Esophagus squamous epithelium (tissue), 5 donors: ENCODE measurements at regions not wholly inside any gene's neighbourhood (a gene's known extent, or its start where the extent isn't known, plus 50 kb on each side); places are given as distances from the start of the nearest gene placed in this dataset.

Source experiments
- DNase-seq: peaks from one replicate; lab custom pipeline; 2025; lab: John Stamatoyannopoulos, UW
- H3K27ac ChIP-seq, 4 donors: fragments of 200-600 bp; sonication (generic); one replicate each; pipeline ENCODE4 v1.5.1; 2016 to 2019; ENCODE audit warnings: mild to moderate bottlenecking in 1 of 4
- H3K27me3 ChIP-seq, 4 donors: fragments of 200-600 bp; sonication (generic); 1 replicate in 3 of 4; 2 replicates in 1 of 4; pipeline versions ENCODE4 v1.5.1 to v1.6.0; 2017 to 2021; ENCODE audit warnings: antibody characterized with exemption in 1 of 4
- H3K36me3 ChIP-seq, 3 donors: fragments of 200-600 bp; sonication (generic); one replicate each; pipeline ENCODE4 v1.5.1; 2016 to 2019
- H3K4me1 ChIP-seq, 3 donors: fragments of 200-600 bp; sonication (generic); one replicate each; pipeline ENCODE4 v1.5.1; 2017 to 2019
- H3K4me3 ChIP-seq, 4 donors: fragments of 200-600 bp; sonication (generic); 1 replicate in 3 of 4; 2 replicates in 1 of 4; pipeline ENCODE4 v1.5.1; 2016 to 2019; ENCODE audit warnings: mild to moderate bottlenecking in 2 of 4, moderate library complexity in 1 of 4
- H3K9me3 ChIP-seq, 3 donors: fragments of 200-600 bp; sonication (generic); one replicate each; pipeline ENCODE4 v1.5.1; 2016 to 2019
- CTCF ChIP-seq, 6 experiments: fragments of 450-650 bp in 4 of 6; fragments of 200-600 bp in 2 of 6; sonication (generic) in 2 of 6; IDR thresholded peaks; one replicate each; pipeline ENCODE4 v1.5.1; 2016 to 2019; ENCODE audit warnings: antibody characterized with exemption in 6 of 6, mild to moderate bottlenecking in 4 of 6, moderate library complexity in 4 of 6
- POLR2A ChIP-seq, 4 donors: fragments of 450-650 bp; IDR thresholded peaks; one replicate each; pipeline ENCODE4 v1.6.1; 2017; ENCODE audit warnings: antibody characterized with exemption in 4 of 4, mild to moderate bottlenecking in 4 of 4, moderate library complexity in 3 of 4
- WGBS, 2 donors: methylation state at CpG; one replicate each; pipeline ENCODE4 v1.1.5; 2018; 5-methylcytosine and 5-hydroxymethylcytosine counted together
- intact Hi-C: fragments of 100-400 bp; cut with DNase I; formaldehyde crosslinking; loops from one replicate; pipeline ENCODE4 v1.15.0; 2022
- donor health status: DM: yes; HTN: yes; CAD: no.

- Histone ChIP-seq H3K4me3 (no peak overlapping the region), H3K27ac (no peak overlapping the region), H3K4me1 (no peaks in the 10 kb centered on the region), H3K27me3 (no peaks in the 10 kb centered on the region), H3K36me3 (no peaks in the 10 kb centered on the region), H3K9me3 (no peaks in the 10 kb centered on the region)
- intact Hi-C loops: no loop called here
- 62 to 67% methylated on average over 1 of the region's 1 CpG for WGBS, 2 donors
- no peak for TF ChIP-seq CTCF (IDR thresholded peaks at IDR 0.05)
- TF ChIP-seq POLR2A (IDR thresholded peaks at IDR 0.05): no peak
- DNase-seq: no peak
Observed at GRCh38 chr5:85333276-85333675, 948.6 kb upstream of the EDIL3 start.

GRCh38 chr5:85337435-85337834 lies 952.8 kb upstream of the EDIL3 start:
- Histone ChIP-seq H3K9me3 (no peaks in the 10 kb centered on the region), H3K4me3 (no peak overlapping the region), H3K4me1 (no peaks in the 10 kb centered on the region), H3K27me3 (no peaks in the 10 kb centered on the region), H3K27ac (no peak overlapping the region), H3K36me3 (no peaks in the 10 kb centered on the region)
- no peak for DNase-seq
- no peak for TF ChIP-seq POLR2A (IDR thresholded peaks at IDR 0.05)
- no peak for TF ChIP-seq CTCF (IDR thresholded peaks at IDR 0.05)
- 63 to 69% methylated on average over 5 of the region's 5 CpGs for WGBS, 2 donors
- intact Hi-C loops: no loop called here

GRCh38 chr5:85340790-85341189 lies 956.1 kb upstream of the EDIL3 start:
- no peak overlapping the region for H3K27ac ChIP-seq
- H3K4me3 ChIP-seq: no peak overlapping the region
- no peaks in the 10 kb centered on the region for H3K36me3 ChIP-seq
- H3K4me1 ChIP-seq: no peaks in the 10 kb centered on the region
- no peak for DNase-seq
- intact Hi-C loops: no loop called here
- H3K27me3 ChIP-seq: no peaks in the 10 kb centered on the region
- no peak for TF ChIP-seq CTCF (IDR thresholded peaks at IDR 0.05)
- TF ChIP-seq POLR2A (IDR thresholded peaks at IDR 0.05): no peak
- peaks cover 0 to 4% (median 0%) of the 10 kb centered on the region in 3 donors for H3K9me3 ChIP-seq

GRCh38 chr5:85345818-85346217 lies 961.1 kb upstream of the EDIL3 start:
- WGBS, 2 donors: 58% methylated on average over 2 of the region's 2 CpGs
- no peak for TF ChIP-seq POLR2A (IDR thresholded peaks at IDR 0.05)
- no peak for TF ChIP-seq CTCF (IDR thresholded peaks at IDR 0.05)
- peaks cover 0 to 4% (median 0%) of the 10 kb centered on the region in 3 donors for H3K9me3 ChIP-seq
- H3K4me3 ChIP-seq: no peak overlapping the region
- H3K4me1 ChIP-seq: no peaks in the 10 kb centered on the region
- no peak overlapping the region for H3K27ac ChIP-seq
- intact Hi-C loops: no loop called here
- no peak for DNase-seq
- H3K36me3 ChIP-seq: no peaks in the 10 kb centered on the region
- no peaks in the 10 kb centered on the region for H3K27me3 ChIP-seq

GRCh38 chr5:85357309-85357708 lies 972.6 kb upstream of the EDIL3 start:
- intact Hi-C loops: no loop called here
- TF ChIP-seq CTCF (IDR thresholded peaks at IDR 0.05) (no peak), POLR2A (IDR thresholded peaks at IDR 0.05) (no peak)
- Histone ChIP-seq H3K9me3 (no peaks in the 10 kb centered on the region), H3K4me1 (no peaks in the 10 kb centered on the region), H3K36me3 (no peaks in the 10 kb centered on the region), H3K27me3 (no peaks in the 10 kb centered on the region), H3K4me3 (no peak overlapping the region), H3K27ac (no peak overlapping the region)
- DNase-seq: no peak
- 54 to 66% methylated on average over 1 of the region's 1 CpG for WGBS, 2 donors
